ENCODE measurements at regions not wholly inside any gene's neighbourhood (a gene's known extent, or its start where the extent isn't known, plus 50 kb on each side); places are given as distances from the start of the nearest gene placed in this dataset.

DNA sequence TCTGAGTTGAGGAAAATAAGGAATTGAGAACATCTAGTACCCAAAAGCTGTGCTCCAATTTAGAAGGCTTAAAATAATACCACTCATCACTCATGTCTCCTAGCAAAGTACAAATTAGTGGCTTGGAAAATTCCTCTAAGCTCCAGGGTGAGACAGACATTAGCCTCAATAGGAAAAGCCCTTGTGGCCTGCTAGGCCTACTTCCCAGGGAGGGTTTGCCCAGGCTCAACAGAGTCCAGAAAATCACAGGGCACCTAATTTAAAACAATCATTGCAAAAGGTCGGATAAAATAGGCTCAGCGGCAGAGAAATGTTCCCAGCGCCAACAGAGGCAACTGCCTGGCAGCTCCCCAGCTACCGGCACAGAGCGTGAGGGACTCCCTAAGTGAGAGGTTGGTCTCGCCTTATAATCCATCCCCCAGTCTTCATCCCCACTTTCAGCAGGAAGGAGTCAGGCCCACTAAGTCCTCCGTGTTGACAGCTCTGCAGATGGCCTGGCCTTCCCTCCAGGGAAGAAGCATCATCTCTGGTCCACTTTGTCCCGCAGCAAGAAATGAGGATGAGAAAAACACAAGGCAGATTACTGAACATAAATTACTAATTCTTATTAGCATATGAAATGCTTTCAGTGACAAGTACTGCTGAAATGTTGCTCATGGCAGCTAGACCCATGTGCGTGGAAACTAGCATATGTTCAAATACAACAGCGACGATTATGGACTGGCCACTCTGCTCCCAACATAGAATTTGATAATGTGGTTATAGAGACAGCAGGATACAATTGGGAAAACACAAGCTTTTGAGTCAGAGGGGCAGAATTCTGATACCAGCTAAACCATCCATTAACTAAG lies 1177.7 kb upstream of the AUTS2 start:
- DNase-seq: no peak

DNA sequence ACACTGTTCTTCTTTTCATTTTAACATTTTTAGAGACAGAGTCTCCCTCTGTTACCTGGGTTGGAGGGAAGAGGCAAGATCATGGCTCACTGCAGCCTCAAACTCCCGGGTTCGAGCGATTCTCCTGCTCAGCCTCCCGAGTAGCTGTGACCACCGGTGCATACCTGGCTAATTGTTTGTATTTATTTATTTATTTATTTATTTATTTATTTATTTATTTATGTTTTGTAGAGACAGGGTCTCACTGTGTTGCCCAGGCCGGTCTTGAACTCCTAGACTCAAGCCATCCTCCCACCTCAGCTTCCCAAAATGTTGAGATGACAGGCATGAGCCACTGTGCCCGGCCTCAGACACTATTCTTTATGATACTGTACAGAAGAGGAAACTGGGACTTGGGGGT lies 1176.6 kb upstream of the AUTS2 start:
- no peak for DNase-seq

DNA sequence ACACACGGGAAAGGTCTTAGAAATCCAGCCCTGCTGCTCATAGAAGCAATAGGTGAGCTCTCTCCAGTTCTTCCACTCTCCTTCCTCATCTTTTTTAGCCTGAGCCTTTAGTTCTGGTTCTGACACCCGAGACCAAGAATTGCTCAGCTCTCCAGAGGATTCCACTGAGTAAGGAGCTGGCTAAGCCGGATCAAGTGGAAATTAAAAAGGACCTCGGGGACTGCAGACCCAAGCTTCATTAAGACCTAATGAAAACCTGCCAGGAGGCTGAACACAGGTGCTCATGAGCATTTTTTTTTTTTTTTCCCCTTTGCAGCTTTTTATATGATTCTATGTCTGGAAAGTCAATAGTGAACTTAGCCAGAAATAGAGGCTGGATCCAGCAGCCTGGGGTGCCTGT lies 1176.0 kb upstream of the AUTS2 start:
- no peak for DNase-seq

DNA sequence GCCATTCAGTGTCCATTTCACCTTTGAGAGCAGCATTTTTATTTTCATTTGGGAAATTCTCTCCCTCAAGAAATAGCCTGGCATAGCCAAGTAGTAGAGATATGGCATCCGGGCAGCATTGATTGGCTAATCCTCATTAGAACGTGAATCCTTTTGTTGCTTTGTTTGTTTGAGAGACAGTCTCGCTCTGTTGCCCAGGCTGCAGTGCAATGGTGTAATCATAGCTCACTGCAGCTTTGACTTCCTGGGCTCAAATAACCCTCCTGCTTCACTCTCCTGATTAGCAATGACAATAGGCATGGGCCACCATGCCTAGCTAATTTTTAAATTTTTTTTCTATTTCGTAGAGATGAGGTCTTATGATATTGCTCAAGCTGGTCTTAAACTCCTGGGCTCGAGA lies 1174.9 kb upstream of the AUTS2 start:
- no peak for DNase-seq

DNA sequence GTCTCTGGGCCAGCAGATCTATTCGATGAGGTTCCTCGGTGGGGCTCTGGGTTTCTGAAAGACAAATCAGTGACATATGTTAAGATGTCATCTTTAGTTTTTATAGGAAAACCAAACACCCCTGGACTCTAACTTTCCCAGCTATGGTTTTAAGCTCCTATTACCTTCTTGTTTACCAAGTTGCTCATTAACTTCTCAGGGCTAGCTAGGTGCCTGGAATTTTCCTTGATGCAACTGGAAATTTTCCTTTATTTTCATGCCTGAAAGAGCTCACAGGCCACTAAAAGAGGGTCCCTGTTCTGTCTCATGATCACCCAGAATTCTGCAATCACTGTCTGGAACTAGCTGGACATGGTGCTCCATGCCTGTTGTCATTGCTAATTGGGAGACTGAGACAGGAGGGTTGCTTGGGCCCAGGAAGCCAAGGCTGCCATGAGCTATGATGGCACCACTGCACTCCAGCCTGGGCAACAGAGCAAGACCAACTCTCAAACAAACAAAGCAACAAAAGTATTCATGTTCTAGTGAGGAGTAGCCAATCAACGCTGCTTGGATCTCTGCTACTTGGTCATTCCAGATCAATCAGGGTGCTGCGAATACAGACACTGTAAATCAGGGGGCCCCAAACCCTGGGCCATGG lies 1173.5 kb upstream of the AUTS2 start:
- no peak for DNase-seq

DNA sequence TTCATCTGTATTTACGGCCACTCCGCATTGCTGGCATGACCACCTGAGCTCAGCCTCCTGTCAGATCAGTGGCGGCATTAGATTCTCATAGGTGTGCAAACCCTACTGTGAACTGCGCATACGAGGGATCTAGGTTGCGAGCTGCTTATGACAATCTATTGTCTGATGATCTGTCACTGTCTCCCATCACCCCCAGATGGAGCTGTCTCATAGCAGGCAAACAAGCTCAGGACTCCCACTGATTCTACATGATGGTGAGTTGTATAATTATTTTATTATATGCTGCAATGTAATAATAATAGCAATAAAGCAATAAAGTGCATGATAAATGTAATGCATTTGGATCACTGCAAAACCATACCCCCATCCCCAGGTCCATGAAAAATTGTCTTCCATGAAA lies 1172.9 kb upstream of the AUTS2 start:
- no peak for DNase-seq

DNA sequence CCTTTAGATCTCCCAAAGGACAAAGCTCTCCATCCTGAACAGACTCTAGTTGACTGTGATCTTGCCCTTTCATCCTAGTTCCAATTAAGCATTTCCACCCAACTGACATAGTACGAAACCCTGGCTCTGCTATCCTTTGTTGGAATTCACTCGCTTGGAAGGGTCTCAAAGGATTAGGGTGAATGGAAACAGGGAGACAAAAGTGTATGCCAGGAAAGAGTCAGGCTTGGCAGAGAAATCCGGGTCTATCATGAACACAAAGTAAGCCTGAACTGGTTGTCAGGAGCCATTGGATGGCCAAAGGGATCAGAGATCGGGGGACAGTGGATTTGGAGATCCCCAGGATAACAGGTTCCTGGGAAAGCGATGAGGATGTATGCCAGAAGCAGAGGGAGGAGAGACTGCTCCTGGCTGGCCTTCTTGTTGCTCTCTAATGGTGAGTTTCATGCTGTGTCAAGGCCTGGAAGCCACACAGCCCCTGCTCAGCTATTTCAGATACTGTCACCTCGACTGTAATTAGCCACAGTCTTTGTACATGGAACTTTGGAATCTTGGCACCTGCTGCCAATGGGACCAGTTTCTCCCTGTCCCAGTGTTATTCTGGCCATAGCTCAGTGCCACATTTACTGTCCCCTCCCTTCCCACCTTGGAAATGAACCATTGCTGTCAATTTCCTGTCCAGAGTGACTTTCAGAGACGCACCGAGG lies 1168.7 kb upstream of the AUTS2 start:
- DNase-seq: no peak

DNA sequence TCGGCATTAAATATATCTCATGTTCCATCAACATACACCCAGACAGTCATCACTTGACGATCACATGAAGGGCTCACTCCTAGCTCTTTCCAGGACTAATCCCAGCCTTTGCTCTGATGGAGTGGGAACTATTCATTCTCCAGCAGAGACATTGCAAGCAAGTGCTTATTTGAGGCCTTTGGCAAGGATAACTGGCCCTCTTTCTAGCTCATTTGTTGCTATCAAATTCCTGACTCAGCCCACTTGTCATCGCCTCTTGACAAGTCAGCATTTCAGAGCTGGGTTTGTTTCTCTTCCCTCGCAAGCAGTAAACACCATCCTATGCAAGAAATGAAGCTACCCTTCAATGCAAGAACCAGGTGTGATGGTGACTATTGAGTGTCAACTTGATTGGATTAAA lies 1165.7 kb upstream of the AUTS2 start:
- DNase-seq: peak; percentile 77

DNA sequence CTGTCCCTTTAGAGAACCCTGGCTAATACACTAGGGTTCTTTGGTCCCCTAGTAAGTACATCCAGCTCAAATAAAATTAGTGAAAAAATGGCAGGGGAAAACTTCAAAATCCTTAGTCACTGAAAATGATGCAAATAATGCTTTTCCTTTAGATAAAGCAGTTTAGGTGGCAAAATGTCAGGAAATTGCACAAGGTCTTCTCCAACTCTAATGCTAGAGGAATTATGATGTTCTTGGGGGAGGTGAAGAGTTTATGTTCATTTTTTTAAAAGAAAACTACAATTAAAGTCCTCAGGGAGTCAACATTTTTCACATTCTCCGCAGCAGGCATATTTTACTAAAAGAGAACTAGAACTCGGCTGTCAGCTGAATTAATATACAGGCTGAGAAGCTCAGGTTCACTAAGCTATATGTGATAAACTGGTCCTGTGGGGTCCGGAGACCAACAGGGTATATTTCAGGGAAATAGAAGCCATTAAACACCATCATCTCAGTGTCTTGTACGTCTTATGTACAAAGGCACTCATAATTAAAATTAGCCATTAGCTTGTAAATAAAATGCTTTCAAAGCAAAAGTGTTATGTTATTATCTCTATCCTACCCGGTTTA lies 1164.7 kb upstream of the AUTS2 start:
- DNase-seq: peak; percentile 65

DNA sequence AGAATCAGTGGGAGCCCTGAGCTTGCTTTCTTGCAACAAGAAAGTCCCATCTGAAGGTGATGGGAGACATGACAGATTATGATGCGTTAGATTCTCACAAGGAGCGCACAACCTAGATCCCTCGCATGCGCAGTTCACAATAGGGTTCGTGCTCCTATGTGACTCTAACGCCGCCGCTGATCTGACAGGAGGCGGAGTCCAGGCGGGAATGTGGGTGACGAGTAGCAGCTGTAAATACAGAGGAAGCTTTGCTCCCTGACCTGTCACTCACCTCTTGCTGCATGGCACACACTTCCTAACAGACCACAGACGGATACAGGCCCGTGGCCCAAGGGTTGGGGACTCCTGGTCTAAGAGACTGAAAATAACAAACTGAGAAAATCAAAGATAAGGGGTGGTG lies 1163.4 kb upstream of the AUTS2 start:
- DNase-seq: no peak

DNA sequence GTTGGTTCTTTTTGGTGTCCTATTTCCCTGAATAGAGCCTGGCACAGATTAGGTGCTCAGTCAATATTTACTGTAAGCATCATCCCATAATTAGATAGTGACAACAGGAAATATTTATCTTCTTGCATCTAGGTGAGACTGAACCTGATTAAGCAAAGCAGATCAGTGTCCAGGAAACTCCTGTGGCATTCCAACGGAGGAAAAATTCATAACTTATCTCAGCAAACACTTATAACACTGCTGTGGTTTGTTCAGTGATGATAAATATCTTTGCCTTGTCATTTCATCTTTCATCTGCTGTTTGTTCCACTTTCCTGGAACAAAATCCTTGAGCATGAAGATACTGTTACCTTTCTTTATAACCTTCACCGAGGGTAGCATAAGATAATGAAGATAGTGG lies 1160.3 kb upstream of the AUTS2 start:
- peak; percentile 25 for DNase-seq

DNA sequence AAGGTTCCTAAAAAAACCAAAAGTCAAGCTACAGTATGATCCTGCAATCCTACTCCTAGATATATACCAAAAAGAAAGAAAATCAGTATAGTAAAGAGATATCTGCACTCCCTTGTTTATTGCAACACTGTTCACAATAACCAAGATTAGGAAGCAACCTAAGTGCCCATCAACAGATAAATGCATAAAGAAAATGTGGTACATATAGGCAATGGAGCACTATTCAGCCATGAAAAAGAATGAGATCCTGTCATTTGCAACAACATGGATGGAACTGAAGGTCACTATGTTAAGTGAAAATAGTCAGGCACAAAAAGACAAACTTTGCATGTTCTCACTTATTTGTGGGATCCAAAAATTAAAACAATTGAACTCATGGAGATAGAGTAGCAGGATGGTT lies 1159.5 kb upstream of the AUTS2 start:
- no peak for DNase-seq

DNA sequence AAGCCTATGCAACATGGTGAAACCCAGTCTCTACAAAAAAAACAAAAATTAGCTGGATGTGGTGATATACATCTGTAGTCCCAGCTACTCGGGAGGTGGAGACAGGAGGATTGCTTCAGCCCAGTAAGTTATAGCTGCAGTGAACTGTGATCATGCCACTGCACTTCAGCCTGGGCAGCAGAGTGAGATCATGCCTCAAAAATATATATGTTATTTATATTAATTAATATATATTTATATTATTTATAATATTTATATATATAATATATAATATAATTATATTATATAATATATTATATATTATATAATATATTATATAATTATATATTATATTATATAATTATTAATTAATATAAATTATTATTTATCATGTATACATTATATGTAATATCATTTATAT lies 1158.4 kb upstream of the AUTS2 start:
- no peak for DNase-seq

DNA sequence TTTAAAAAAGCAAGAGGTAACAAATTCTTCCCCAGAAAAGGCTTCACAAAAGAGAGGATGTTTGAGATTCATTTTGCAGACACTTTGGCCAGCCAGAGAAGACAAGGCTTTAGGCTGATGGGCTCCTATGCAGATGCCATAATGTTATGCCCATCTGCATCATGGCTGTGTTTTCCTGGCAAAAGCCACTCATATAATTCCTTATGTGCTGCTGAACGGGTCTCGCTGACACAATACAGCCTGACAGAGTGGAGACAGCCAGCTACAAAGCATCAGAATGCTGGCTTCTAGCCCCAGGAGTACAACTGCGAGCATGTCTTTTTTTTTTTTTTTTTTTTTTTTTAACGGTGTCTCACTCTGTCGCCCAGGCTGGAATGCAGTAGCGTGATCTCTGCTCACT lies 1157.4 kb upstream of the AUTS2 start:
- no peak for DNase-seq

DNA sequence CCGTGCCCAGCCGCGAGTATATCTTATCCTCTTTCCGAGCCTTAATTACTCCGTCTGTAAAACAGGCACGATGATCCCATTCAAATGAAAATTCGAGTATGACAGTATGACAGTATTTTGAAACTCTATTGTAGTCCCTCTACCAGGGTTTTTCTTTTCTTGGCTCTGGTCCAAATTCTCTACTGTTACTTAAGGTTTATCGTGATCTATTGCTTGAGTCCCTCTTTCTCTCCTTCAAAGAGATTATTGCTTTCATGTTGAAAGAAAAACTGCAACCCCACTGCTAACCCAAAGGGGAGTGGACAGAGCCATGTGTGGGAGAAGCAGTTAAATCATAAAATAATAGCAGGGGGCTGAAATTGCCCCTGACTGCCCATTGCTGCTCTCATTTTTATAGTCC lies 1156.6 kb upstream of the AUTS2 start:
- no peak for DNase-seq

DNA sequence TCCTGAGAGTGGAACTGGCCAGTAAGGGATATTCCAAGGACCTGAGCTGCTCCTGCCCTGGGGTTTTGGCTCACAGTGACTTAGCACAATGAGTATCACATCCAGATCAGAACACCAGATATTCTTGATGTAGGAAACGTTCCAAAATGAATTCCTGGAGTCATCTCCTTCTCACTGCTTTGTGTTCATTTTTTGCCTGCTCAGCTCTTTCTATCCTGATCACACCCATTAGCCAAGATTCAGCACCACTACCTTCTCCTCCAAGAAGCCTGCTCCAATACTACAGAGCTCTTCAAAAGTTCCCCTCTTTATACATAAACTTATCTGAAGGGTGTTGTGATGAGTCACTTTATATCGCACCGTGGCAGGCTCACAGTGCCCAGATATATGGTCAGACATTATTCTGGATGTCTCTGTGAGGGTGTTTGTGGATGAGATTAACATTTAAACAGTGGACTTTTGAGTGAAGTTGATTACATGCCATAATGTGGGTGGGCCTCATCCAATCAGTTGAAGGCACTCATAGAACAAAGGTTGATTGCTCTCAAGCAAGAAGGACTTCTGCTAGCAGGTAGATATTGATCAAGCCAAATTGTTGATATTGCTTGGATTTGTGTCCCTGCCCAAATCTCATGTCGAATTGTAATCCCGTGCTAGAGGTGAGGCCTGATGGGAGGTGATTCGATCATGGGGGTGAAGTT lies 1155.2 kb upstream of the AUTS2 start:
- DNase-seq: peak; percentile 38

DNA sequence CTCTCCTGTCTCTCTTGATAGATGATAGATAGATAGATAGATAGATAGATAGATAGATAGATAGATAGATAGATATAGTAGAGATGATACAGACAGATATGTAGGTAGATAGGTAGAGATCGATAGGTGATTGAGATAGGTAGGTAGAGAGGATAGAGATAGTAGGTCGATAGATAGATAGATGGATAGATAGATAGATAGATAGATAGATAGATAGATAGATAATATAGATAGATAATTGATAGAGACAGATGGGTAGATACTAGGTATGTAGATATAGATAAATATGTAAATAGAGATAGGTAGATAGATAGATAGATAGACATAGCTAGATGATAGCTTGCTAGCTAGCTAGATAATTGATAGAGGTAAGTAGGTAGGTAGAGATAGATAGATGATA lies 1154.2 kb upstream of the AUTS2 start:
- no peak for DNase-seq

DNA sequence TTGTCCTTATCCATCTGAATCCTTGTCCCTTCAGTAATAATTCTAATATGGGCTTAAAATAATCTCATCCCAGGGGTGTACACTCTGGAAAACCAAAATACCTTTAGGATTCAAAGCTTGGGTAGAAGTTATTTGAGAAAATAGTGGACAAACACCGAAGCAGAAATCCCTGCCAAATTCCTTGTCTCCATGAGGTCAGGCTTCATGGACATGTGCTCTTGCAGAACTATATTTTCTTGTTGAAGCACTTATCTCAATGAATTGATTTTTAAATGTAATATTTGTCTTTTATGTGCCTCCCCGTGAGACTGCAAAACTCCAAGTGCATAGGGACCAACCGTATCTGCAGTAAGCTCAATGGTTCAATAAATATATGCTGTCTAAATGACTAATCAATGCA lies 1153.3 kb upstream of the AUTS2 start:
- DNase-seq: no peak

DNA sequence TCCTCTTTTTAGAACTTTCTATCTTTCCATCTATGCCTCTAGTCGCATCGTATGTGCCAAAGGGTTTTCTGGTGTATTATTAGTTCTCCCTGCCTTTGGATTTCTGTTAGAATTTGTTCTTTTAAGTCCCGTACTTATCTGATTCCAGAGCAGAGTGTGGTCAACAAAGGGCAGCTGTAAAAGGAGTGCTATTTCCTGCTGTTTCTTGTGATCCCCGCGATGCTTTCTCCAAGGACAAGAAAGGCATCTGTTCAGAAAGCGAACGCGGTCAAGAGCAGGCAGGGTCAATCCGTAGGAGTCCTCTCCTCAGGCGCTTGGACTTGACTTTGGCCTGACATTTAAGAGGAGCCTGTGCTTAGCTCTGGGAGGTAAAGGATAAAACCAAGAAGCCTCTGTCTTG lies 1152.1 kb upstream of the AUTS2 start:
- DNase-seq: no peak

DNA sequence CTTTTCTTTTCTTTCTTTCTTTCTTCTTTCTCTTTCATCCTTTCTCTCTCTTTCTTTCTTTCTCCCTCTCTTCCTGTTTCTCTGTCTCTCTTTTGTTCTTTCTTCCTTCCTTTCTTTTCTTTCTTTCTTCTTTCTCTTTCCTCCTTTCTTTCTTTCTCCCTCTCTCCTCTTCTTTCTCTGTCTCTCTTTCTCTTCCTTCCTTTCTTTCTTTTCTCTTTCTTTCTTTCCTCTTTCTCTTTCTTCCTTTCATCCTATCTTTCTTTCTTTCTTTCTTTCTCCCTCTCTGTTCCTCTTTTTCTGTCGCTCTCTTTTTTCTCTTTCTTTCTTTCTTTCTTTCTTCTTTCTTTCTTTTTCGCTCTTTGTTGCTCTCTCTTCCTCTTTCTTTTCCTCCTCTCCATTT lies 1149.2 kb upstream of the AUTS2 start:
- no peak for DNase-seq

DNA sequence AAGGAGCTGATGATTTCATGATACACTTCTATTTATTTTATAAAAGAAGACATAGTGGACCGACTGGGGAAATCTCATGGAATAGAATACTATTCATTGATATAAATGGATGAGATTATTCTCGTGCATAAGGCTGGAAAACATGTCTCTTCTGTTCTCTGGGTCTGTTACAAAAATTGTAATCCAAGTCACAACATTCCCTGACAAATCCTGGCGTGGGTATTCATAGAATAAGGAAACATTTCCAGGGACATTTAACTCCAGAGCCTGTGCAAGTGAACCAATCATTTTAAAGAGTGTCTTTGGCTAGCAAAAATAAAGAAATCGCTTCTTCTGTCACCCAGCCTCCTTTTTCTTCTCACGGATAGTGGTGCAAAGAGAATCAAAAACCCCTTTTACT lies 1148.5 kb upstream of the AUTS2 start:
- DNase-seq: no peak

DNA sequence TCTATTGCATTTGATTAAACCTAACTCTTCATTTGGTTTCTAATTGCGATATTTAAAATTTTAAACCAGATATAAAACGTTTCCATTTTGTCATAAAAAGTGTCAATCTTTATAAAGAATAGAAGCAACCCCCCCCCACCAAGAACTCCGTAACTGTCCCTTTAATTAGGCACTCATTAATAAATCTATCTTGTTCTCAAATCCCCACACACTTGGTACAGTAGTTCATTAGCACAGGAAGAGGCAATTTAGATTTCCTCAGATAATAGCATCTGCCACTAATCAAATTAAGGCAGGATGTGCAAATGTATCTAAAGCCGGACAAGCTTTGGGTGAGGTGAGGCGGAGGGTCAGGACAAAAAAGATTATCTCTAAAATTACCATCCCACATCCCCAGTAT lies 1143.3 kb upstream of the AUTS2 start:
- DNase-seq: no peak

DNA sequence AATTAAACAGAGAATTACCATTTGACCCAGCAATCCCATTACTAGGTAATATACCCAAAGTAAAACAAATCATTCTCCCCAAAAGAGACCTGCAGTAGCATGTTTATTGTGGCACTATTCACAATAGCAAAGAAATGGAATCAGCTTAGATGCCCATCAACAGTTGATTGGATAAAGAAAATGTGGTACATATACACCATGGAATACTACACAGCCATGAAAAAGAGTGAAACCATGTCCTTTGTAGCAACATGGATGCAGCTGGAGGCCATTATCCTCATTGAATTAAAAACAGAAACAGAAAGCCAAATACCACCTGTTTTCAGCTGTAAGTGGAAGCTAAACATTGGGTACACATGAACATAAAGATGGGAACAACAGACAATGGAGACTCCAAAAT lies 1141.8 kb upstream of the AUTS2 start:
- DNase-seq: no peak

Data from NCI-H226 (cell line).